GOT3 (cell line): ENCODE measurements at regions not wholly inside any gene's neighbourhood (a gene's known extent, or its start where the extent isn't known, plus 50 kb on each side); places are given as distances from the start of the nearest gene placed in this dataset.
"Not testable (repeated sequence)": the region's sequence is repeated elsewhere in the genome, so short reads cannot be mapped to it uniquely, and the experiment has no call there.

Experiments
- DNase-seq: peaks from one replicate; lab custom pipeline; 2025; ENCODE audit warnings: mixed read lengths; lab: John Stamatoyannopoulos, UW

- DNase-seq = not testable (repeated sequence)
Measured at GRCh38 chr5:174916924-174917323, 192.5 kb downstream of the MSX2 start.

DNA sequence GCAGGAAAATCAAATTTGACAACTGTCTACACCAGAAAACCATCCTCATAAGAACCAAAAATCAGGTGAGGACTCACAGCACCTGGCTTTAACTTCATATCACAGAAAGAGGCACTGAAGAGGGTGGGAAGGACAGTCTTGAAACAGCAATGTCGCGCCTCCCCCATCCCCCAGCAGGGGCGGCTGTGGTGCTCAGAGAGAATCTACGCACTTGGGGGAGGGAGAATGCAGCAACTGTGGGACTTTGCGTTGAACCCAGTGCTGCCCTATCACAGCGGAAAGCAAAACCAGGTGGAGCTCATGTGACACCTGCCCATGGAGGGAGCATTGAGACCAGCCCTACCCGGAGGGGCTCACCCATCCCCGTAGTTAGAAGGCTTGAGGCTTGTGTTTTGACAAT lies 191.8 kb downstream of the MSX2 start:
- DNase-seq = no peak

- no peak for DNase-seq
Measured at GRCh38 chr5:174911118-174911517, 186.7 kb downstream of the MSX2 start.

DNA sequence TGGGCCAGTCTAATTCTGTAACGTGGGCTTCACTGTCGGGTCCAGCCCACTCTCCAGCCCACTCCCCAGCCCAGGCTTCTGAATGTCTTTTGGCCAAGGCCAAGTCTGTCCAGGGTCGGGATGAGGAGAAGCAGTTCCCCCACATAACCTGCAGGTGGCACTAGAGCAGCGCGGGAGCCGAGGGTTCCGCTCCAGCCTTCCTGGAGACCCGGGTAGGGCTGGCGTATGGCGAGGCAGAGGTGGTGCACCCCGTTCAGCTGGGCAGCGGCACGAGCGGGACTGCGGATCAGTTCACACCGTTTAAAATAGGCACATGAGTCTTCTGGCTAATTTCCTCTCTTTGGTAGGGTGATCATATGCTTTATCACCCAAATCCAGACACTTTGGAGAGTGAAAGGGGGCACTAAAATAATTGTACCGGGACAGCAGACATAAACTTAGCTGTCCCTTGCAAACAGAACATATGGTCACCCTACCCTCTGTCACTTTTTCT lies 185.9 kb downstream of the MSX2 start:
- DNase-seq = peak; percentile 56

- no peak for DNase-seq
Measured at GRCh38 chr5:174903172-174903732, 178.9 kb downstream of the MSX2 start.

GRCh38 chr5:174901336-174901735 lies 177.0 kb downstream of the MSX2 start:
- DNase-seq = no peak

- no peak for DNase-seq
Measured at GRCh38 chr5:174900240-174900865, 176.0 kb downstream of the MSX2 start.

- no peak for DNase-seq
Measured at GRCh38 chr5:174897281-174897950, 173.0 kb downstream of the MSX2 start.

DNA sequence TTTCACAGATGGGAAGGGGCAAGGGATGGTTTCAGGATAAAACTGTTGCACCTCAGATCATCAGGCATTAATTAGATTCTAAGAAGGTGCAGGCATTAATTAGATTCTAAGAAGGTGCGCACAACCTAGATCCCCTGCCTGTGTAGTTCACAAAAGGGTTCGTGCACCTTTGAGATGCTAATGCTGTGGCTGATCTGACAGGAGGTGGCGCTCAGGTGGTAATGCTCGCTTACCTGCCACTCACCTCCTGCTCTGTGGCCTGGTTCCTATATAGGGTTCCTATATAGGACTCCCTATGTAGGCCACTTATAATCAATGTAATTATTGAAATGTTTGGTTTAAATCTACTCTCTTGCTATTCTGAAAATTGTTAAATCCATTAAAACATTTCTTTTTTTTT lies 171.0 kb downstream of the MSX2 start:
- DNase-seq = no peak

DNA sequence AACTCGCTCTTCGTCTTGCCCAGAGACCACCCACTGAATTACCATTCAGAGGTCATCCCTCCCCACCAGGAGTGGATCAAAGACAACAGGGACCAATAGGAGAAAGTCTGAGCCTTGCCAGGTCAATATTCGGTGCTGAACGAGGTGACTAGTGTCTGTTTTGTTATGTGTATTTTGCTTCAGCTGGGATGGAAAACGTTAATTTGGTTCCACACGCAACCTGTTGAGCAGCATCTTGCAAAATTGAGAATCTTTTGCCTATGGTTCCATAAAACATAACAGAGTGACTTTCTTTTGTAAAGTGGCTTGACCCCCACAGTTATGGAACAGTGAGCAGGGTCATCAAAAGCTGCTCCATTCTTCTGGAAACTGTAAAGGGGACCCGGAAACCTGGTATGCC lies 168.4 kb downstream of the MSX2 start:
- no peak for DNase-seq

DNA sequence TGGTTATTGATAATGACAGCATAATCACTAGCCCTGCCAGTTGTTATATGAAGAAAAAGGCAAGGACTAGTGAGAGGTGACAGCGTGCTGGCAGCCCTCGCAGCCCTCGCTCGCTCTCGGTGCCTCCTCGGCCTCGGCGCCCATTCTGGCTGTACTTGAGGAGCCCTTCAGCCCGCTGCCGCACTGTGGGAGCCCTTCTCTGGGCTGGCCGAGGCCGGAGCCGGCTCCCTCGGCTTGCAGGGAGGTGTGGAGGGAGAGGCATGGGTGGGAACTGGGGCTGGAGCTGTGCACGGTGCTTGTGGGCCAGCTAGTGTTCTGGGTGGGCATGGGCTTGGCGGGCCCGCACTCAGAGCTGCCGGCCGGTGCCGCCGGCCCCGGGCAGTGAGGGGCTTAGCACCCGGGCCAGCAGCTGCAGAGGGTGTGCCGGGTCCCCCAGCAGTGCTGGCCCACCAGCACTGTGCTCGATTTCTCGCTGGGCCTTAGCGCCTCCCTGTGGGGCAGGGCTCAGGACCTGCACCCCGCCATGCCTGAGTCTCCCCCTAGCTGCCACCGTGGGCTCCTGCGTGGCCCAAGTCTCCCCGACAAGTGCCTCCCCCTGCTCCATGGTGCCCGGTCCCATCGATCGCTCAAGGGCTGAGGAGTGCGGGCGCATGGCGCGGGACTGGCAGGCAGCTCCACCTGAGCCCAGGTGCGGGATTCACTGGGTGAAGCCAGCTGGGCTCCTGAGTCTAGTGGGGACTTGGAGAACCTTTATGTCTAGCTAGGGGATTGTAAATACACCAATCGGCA lies 156.2 kb downstream of the MSX2 start:
- DNase-seq = not testable (repeated sequence)

- DNase-seq = no peak
Measured at GRCh38 chr5:174877987-174878386, 153.6 kb downstream of the MSX2 start.

GRCh38 chr5:174872271-174872670 lies 147.9 kb downstream of the MSX2 start:
- peak; percentile 22 for DNase-seq

GRCh38 chr5:174852143-174852542 lies 127.8 kb downstream of the MSX2 start:
- no peak for DNase-seq

DNA sequence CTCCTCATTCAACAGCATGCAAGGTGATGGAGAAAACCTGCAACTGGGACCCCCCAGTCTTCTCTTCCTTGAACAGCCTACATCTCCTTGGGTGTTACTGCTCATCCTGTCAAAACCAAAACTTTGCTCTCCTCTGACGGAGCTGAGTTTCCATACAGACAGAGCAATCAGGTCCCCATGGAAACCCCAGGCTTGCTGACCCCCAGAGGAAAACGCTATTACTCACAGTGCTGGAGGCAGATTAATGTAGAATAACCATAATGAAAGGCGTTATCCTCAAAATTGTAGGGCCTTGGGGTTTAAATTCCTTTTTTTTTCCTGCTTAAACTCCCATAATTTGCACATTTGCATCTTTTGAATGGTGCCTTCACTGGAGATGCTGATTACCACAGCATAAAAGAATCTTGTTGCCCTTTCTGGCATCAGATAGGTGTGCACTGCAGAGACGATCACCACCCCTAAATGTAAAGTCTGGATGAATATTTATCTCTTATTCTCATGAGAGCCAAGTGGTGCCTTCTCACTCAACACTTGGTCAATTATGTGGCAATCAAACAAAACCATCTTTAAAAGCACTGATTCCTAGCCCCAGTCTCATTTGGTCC lies 126.3 kb downstream of the MSX2 start:
- no peak for DNase-seq

- DNase-seq = no peak
Measured at GRCh38 chr5:174849426-174849825, 125.0 kb downstream of the MSX2 start.

DNA sequence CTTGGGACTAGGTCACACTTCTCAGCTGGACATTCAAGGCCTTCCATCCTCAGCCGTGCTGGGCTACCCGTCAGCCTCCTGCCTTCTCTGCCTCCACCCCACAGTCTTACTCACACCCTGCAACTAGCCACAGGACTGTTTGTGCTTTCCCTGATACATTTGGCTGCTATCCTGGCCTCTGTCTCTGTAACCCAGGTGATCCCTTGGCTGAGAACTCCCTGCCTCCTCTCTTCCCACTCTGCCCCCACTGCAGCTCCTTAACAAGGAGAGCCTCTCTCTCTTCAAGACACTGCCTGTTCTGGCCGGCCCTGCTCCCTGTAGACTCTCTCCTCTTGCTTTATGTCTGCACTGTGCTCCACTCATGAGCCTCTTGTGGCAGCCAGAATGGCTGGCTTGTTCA lies 120.6 kb downstream of the MSX2 start:
- DNase-seq = no peak

GRCh38 chr5:174843263-174844250 lies 119.2 kb downstream of the MSX2 start:
- DNase-seq = no peak

DNA sequence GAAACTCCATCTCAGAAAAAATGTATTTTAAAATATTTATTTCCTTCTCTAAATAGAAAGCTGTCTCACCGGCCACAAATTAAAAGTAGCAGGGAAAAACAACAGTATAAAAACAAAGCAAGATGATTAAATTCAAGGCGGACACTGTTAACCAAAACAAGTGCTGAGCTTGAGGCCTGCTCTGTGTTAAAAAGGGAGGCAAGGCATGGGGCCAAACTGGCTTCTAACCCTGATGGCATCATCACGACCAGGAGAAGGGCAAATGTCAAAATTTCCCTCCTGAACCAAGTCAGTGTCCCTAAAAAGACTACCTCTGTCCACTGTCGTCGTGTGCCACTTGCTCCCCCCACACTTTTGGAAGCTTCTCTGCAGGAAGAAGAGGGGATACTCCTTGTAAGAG lies 116.1 kb downstream of the MSX2 start:
- no peak for DNase-seq

GRCh38 chr5:174839196-174839595 lies 114.8 kb downstream of the MSX2 start:
- no peak for DNase-seq
